ENCODE measurements at regions not wholly inside any gene's neighbourhood (a gene's known extent, or its start where the extent isn't known, plus 50 kb on each side); places are given as distances from the start of the nearest gene placed in this dataset.
"Not testable (repeated sequence)": the region's sequence is repeated elsewhere in the genome, so short reads cannot be mapped to it uniquely, and the experiment has no call there.

- no peak for TF ChIP-seq CTCF (IDR thresholded peaks at IDR 0.05; ENCODE audit: low read depth, low read length)
- no peak for DNase-seq (ENCODE audit: low read depth in 2 of 2)
- H3K4me3 ChIP-seq (replicated peaks in 1 of 2; ENCODE audit: low read depth in 2 of 2, low read length in 2 of 2), result no peak overlapping the region
Measured at GRCh38 chr1:70583522-70583921, 172.5 kb downstream of the CTH start.

- no peak for DNase-seq (ENCODE audit: low read depth in 2 of 2)
- no peak overlapping the region for H3K4me3 ChIP-seq (replicated peaks in 1 of 2; ENCODE audit: low read depth in 2 of 2, low read length in 2 of 2)
Measured at GRCh38 chr1:70586046-70586445, 175.0 kb downstream of the CTH start.

GRCh38 chr1:70587872-70588366, 176.9 kb downstream of the CTH start:
- DNase-seq (ENCODE audit: low read depth in 2 of 2), result no peak
- no peak overlapping the region for H3K4me3 ChIP-seq (replicated peaks in 1 of 2; ENCODE audit: low read depth in 2 of 2, low read length in 2 of 2)
- no peak for TF ChIP-seq CTCF (IDR thresholded peaks at IDR 0.05; ENCODE audit: low read depth, low read length)

More at GRCh38 chr1:70586046-70586445, 175.0 kb downstream of the CTH start:
- no peak for TF ChIP-seq CTCF (IDR thresholded peaks at IDR 0.05; ENCODE audit: low read depth, low read length)

- not testable (repeated sequence) for H3K4me3 ChIP-seq (replicated peaks in 1 of 2; ENCODE audit: low read depth in 2 of 2, low read length in 2 of 2); DNase-seq (ENCODE audit: low read depth in 2 of 2)
Measured at GRCh38 chr1:70593551-70593950, 182.5 kb downstream of the CTH start.

- H3K4me3 ChIP-seq (replicated peaks in 1 of 2; ENCODE audit: low read depth in 2 of 2, low read length in 2 of 2), result no peak overlapping the region
- no peak for TF ChIP-seq CTCF (IDR thresholded peaks at IDR 0.05; ENCODE audit: low read depth, low read length)
- DNase-seq (ENCODE audit: low read depth in 2 of 2), result no peak
Measured at GRCh38 chr1:70608815-70609214, 197.7 kb downstream of the CTH start.

GRCh38 chr1:70610164-70610563, 199.1 kb downstream of the CTH start:
- not testable (repeated sequence) for DNase-seq (ENCODE audit: low read depth in 2 of 2); H3K4me3 ChIP-seq (replicated peaks in 1 of 2; ENCODE audit: low read depth in 2 of 2, low read length in 2 of 2)

GRCh38 chr1:70616946-70617345, 205.9 kb downstream of the CTH start:
- TF ChIP-seq CTCF (IDR thresholded peaks at IDR 0.05; ENCODE audit: low read depth, low read length), result no peak
- no peak overlapping the region for H3K4me3 ChIP-seq (replicated peaks in 1 of 2; ENCODE audit: low read depth in 2 of 2, low read length in 2 of 2)
- DNase-seq (ENCODE audit: low read depth in 2 of 2), result no peak

GRCh38 chr1:70617728-70618127, 206.7 kb downstream of the CTH start:
- no peak for DNase-seq (ENCODE audit: low read depth in 2 of 2)
- no peak overlapping the region for H3K4me3 ChIP-seq (replicated peaks in 1 of 2; ENCODE audit: low read depth in 2 of 2, low read length in 2 of 2)
- TF ChIP-seq CTCF (IDR thresholded peaks at IDR 0.05; ENCODE audit: low read depth, low read length), result no peak
